HEK293 (cell line): ENCODE measurements at regions not wholly inside any gene's neighbourhood (a gene's known extent, or its start where the extent isn't known, plus 50 kb on each side); places are given as distances from the start of the nearest gene placed in this dataset.

Experiments
- CTCF ChIA-PET: fragments of 350-600 bp; formaldehyde crosslinking; extraction: SDS; loops from one replicate; lab custom pipeline; 2021; ENCODE audit warnings: antibody characterized with exemption; lab: Yijun Ruan, JAX
- POLR2A ChIA-PET: fragments of 300-600 bp; formaldehyde crosslinking; extraction: SDS; loops from one replicate; lab custom pipeline; 2020; ENCODE audit warnings: antibody characterized with exemption, inconsistent platforms; lab: Yijun Ruan, JAX
- H3K27ac ChIP-seq: fragments of 200-500 bp; sonication (Bioruptor generic); 2 replicates; pipeline ENCODE4 v1.5.1; 2014; ENCODE audit warnings: low read depth, low read length, control low read depth, inconsistent platforms; ENCODE audit errors: extremely low read depth
- H3K36me3 ChIP-seq, 2 experiments: fragments of 200-500 bp in 1 of 2; sonication (Bioruptor generic) in 1 of 2; 1 replicate in 1 of 2; 2 replicates in 1 of 2; pipeline ENCODE4 v1.5.1; 2014 to 2017; ENCODE audit warnings: inconsistent platforms in 2 of 2, low read length in 2 of 2; ENCODE audit not compliant: control insufficient read depth in 2 of 2, insufficient read depth in 1 of 2
- H3K4me1 ChIP-seq: fragments of 200-500 bp; sonication (Bioruptor generic); 2 replicates; pipeline ENCODE4 v1.5.1; 2014; ENCODE audit warnings: mild to moderate bottlenecking, low read length, inconsistent platforms; ENCODE audit not compliant: control insufficient read depth, insufficient read depth
- H3K4me3 ChIP-seq: 2 replicates; pipeline ENCODE4 v1.5.1; 2011; ENCODE audit warnings: low read depth, mild to moderate bottlenecking, control low read depth, low read length, moderate library complexity
- H3K9me3 ChIP-seq: fragments of 200-500 bp; sonication (Bioruptor generic); 2 replicates; pipeline ENCODE4 v1.5.1; 2014; ENCODE audit warnings: low read depth, low read length, inconsistent platforms; ENCODE audit not compliant: control insufficient read depth, insufficient read depth
- ATF2 ChIP-seq: fragments of 450-650 bp; formaldehyde crosslinking; IDR thresholded peaks from 2 replicates; pipeline ENCODE4 v1.5.1; 2016; ENCODE audit warnings: missing biosample characterization, missing genetic modification characterization, low read depth
- GLI4 ChIP-seq: fragments of 450-650 bp; formaldehyde crosslinking; IDR thresholded peaks from 2 replicates; pipeline ENCODE4 v1.5.1; 2016; ENCODE audit warnings: missing biosample characterization, missing genetic modification characterization
- KLF7 ChIP-seq: fragments of 450-650 bp; formaldehyde crosslinking; IDR thresholded peaks from 2 replicates; pipeline ENCODE4 v1.5.1; 2016; ENCODE audit warnings: missing biosample characterization, missing genetic modification characterization, borderline replicate concordance
- KLF8 ChIP-seq: fragments of 450-650 bp; formaldehyde crosslinking; IDR thresholded peaks from 2 replicates; pipeline ENCODE4 v1.5.1; 2016; ENCODE audit warnings: missing biosample characterization, missing genetic modification characterization
- SP7 ChIP-seq: fragments of 450-650 bp; formaldehyde crosslinking; IDR thresholded peaks from 2 replicates; pipeline ENCODE4 v1.5.1; 2016; ENCODE audit warnings: missing biosample characterization, missing genetic modification characterization
- TCF7L2 ChIP-seq: IDR thresholded peaks from 2 replicates; pipeline ENCODE4 v1.6.1; 2011; ENCODE audit warnings: low read depth, mild to moderate bottlenecking, inconsistent platforms, low read length, moderate library complexity, borderline replicate concordance
- WT1 ChIP-seq: fragments of 450-650 bp; formaldehyde crosslinking; IDR thresholded peaks from 2 replicates; pipeline ENCODE4 v1.5.1; 2016; ENCODE audit warnings: missing biosample characterization, missing genetic modification characterization
- ZBTB8A ChIP-seq: fragments of 450-650 bp; formaldehyde crosslinking; IDR thresholded peaks from 2 replicates; pipeline ENCODE4 v1.5.1; 2016; ENCODE audit warnings: missing biosample characterization, missing genetic modification characterization
- ZEB2 ChIP-seq: fragments of 450-650 bp; formaldehyde crosslinking; IDR thresholded peaks from 2 replicates; pipeline ENCODE4 v1.5.1; 2016; ENCODE audit warnings: missing biosample characterization, missing genetic modification characterization
- ZNF132 ChIP-seq: fragments of 450-650 bp; formaldehyde crosslinking; IDR thresholded peaks from 2 replicates; pipeline ENCODE4 v1.5.1; 2017; ENCODE audit warnings: missing biosample characterization, missing genetic modification characterization, borderline replicate concordance
- ZNF138 ChIP-seq: fragments of 450-650 bp; formaldehyde crosslinking; IDR thresholded peaks from 2 replicates; pipeline ENCODE4 v1.5.1; 2016; ENCODE audit warnings: missing biosample characterization, missing genetic modification characterization, borderline replicate concordance
- ZNF184 ChIP-seq: fragments of 450-650 bp; IDR thresholded peaks from 2 replicates; pipeline ENCODE4 v1.5.1; 2018; ENCODE audit warnings: missing biosample characterization, mild to moderate bottlenecking, missing genetic modification characterization
- ZNF214 ChIP-seq: fragments of 450-650 bp; formaldehyde crosslinking; IDR thresholded peaks from 2 replicates; pipeline ENCODE4 v1.5.1; 2017; ENCODE audit warnings: missing biosample characterization, mild to moderate bottlenecking, missing genetic modification characterization, borderline replicate concordance
- ZNF311 ChIP-seq: fragments of 450-650 bp; formaldehyde crosslinking; IDR thresholded peaks from 2 replicates; pipeline ENCODE4 v1.5.1; 2017; ENCODE audit warnings: missing biosample characterization, missing genetic modification characterization, borderline replicate concordance
- ZNF37A ChIP-seq: fragments of 450-650 bp; IDR thresholded peaks from 2 replicates; pipeline ENCODE4 v1.5.1; 2018; ENCODE audit warnings: missing biosample characterization, missing genetic modification characterization
- ZNF416 ChIP-seq: fragments of 450-650 bp; formaldehyde crosslinking; IDR thresholded peaks from 2 replicates; pipeline ENCODE4 v1.5.1; 2016; ENCODE audit warnings: missing biosample characterization, missing genetic modification characterization
- ZNF423 ChIP-seq: fragments of 450-650 bp; formaldehyde crosslinking; IDR thresholded peaks from 2 replicates; pipeline ENCODE4 v1.5.1; 2016; ENCODE audit warnings: missing biosample characterization, missing genetic modification characterization
- ZNF501 ChIP-seq: fragments of 450-650 bp; formaldehyde crosslinking; IDR thresholded peaks from 2 replicates; pipeline ENCODE4 v1.5.1; 2016; ENCODE audit warnings: missing biosample characterization, missing genetic modification characterization
- ZNF530 ChIP-seq: fragments of 450-650 bp; formaldehyde crosslinking; IDR thresholded peaks from 2 replicates; pipeline ENCODE4 v1.5.1; 2016; ENCODE audit warnings: low read depth, missing biosample characterization, missing genetic modification characterization
- ZNF654 ChIP-seq: fragments of 450-650 bp; formaldehyde crosslinking; IDR thresholded peaks from 2 replicates; pipeline ENCODE4 v1.5.1; 2016; ENCODE audit warnings: low read depth, missing biosample characterization, missing genetic modification characterization
- ZNF664 ChIP-seq: fragments of 450-650 bp; formaldehyde crosslinking; IDR thresholded peaks from 2 replicates; pipeline ENCODE4 v1.5.1; 2016; ENCODE audit warnings: missing biosample characterization, missing genetic modification characterization
- ZNF701 ChIP-seq: fragments of 450-650 bp; formaldehyde crosslinking; IDR thresholded peaks from 2 replicates; pipeline ENCODE4 v1.5.1; 2016; ENCODE audit warnings: missing biosample characterization, missing genetic modification characterization
- ZNF707 ChIP-seq: fragments of 450-650 bp; formaldehyde crosslinking; IDR thresholded peaks from 2 replicates; pipeline ENCODE4 v1.5.1; 2016; ENCODE audit warnings: missing biosample characterization, missing genetic modification characterization
- ZNF837 ChIP-seq: fragments of 450-650 bp; formaldehyde crosslinking; IDR thresholded peaks from 2 replicates; pipeline ENCODE4 v1.5.1; 2016; ENCODE audit warnings: missing biosample characterization, missing genetic modification characterization
- ZNF843 ChIP-seq: fragments of 450-650 bp; formaldehyde crosslinking; IDR thresholded peaks from 2 replicates; pipeline ENCODE4 v1.5.1; 2016; ENCODE audit warnings: missing biosample characterization, missing genetic modification characterization
- ZSCAN16 ChIP-seq: fragments of 450-650 bp; formaldehyde crosslinking; IDR thresholded peaks from 2 replicates; pipeline ENCODE4 v1.5.1; 2016; ENCODE audit warnings: missing biosample characterization, missing genetic modification characterization
- TF ChIP-seq, protein P1 (sequence below): fragments of 450-650 bp; formaldehyde crosslinking; IDR thresholded peaks from 2 replicates; pipeline ENCODE4 v1.5.1; 2016; ENCODE audit warnings: missing biosample characterization, missing genetic modification characterization
- TF ChIP-seq, protein P2 (sequence below): fragments of 450-650 bp; formaldehyde crosslinking; IDR thresholded peaks from 2 replicates; pipeline ENCODE4 v1.5.1; 2016; ENCODE audit warnings: missing biosample characterization, missing genetic modification characterization
- TF ChIP-seq, protein P3 (sequence below): fragments of 450-650 bp; formaldehyde crosslinking; IDR thresholded peaks from 2 replicates; pipeline ENCODE4 v1.5.1; 2016; ENCODE audit warnings: missing biosample characterization, missing genetic modification characterization

- H3K4me1 ChIP-seq = no peaks in the 10 kb centered on the region
- no peak for TF ChIP-seq ZNF37A (tag by site-specific recombination)
- TF ChIP-seq, protein P1, sequence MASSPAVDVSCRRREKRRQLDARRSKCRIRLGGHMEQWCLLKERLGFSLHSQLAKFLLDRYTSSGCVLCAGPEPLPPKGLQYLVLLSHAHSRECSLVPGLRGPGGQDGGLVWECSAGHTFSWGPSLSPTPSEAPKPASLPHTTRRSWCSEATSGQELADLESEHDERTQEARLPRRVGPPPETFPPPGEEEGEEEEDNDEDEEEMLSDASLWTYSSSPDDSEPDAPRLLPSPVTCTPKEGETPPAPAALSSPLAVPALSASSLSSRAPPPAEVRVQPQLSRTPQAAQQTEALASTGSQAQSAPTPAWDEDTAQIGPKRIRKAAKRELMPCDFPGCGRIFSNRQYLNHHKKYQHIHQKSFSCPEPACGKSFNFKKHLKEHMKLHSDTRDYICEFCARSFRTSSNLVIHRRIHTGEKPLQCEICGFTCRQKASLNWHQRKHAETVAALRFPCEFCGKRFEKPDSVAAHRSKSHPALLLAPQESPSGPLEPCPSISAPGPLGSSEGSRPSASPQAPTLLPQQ (tag by site-specific recombination) = no peak
- TF ChIP-seq ZNF530 (tag by site-specific recombination) = no peak
- TF ChIP-seq WT1 (tag by site-specific recombination) = no peak
- TF ChIP-seq KLF7 (tag by site-specific recombination) = no peak
- no peak for TF ChIP-seq ZNF501 (tag by site-specific recombination)
- TF ChIP-seq, protein P2, sequence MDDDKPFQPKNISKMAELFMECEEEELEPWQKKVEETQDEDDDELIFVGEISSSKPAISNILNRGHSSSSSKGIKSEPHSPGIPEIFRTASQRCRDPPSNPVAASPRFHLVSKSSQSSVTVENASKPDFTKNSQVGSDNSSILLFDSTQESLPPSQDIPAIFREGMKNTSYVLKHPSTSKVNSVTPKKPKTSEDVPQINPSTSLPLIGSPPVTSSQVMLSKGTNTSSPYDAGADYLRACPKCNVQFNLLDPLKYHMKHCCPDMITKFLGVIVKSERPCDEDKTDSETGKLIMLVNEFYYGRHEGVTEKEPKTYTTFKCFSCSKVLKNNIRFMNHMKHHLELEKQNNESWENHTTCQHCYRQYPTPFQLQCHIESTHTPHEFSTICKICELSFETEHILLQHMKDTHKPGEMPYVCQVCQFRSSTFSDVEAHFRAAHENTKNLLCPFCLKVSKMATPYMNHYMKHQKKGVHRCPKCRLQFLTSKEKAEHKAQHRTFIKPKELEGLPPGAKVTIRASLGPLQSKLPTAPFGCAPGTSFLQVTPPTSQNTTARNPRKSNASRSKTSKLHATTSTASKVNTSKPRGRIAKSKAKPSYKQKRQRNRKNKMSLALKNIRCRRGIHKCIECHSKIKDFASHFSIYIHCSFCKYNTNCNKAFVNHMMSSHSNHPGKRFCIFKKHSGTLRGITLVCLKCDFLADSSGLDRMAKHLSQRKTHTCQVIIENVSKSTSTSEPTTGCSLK = no peak
- no peak for TF ChIP-seq ZNF664
- TF ChIP-seq ZBTB8A (tag by site-specific recombination) = no peak
- TF ChIP-seq ZNF707 (tag by site-specific recombination) = no peak
- TF ChIP-seq TCF7L2 = no peak
- no peak for TF ChIP-seq ATF2 (tag by site-specific recombination)
- TF ChIP-seq ZNF843 (tag by site-specific recombination) = no peak
- no peak for TF ChIP-seq KLF8
- TF ChIP-seq ZNF837 (tag by site-specific recombination) = no peak
- TF ChIP-seq ZNF423 (tag by site-specific recombination) = no peak
- H3K9me3 ChIP-seq = no peaks in the 10 kb centered on the region
- ChIA-PET CTCF (interaction anchor here (0.6 kb wide), 1 partner anchor 130 kb away, joined by 3 read pairs; no protein-coding TSS in a partner anchor), POLR2A (interaction anchor here (0.6 kb wide), 1 partner anchor 21 kb away, joined by 6 read pairs; no protein-coding TSS in a partner anchor)
- H3K4me3 ChIP-seq = no peak overlapping the region
- no peaks in the 10 kb centered on the region for H3K36me3 ChIP-seq
- no peak overlapping the region for H3K27ac ChIP-seq
These were observed 109.1 kb upstream of the TNS3 start for GRCh38 chr7:47690902-47691558.

- no peak overlapping the region for H3K27ac ChIP-seq
- no peaks in the 10 kb centered on the region for H3K36me3 ChIP-seq
- no peak overlapping the region for H3K4me3 ChIP-seq
- H3K4me1 ChIP-seq = no peaks in the 10 kb centered on the region
- ChIA-PET POLR2A (no interaction called here), CTCF (interaction anchor here (0.8 to 1.0 kb wide), 2 partner anchors 17 to 423 kb away, joined by 3 read pairs; no protein-coding TSS in a partner anchor)
- H3K9me3 ChIP-seq = no peaks in the 10 kb centered on the region
- TF ChIP-seq ZNF416 (tag by site-specific recombination) (no peak), ZNF701 (tag by site-specific recombination) (no peak), ZNF138 (tag by site-specific recombination) (no peak), ZNF654 (tag by site-specific recombination) (no peak), ZNF132 (tag by site-specific recombination) (no peak), SP7 (no peak), GLI4 (no peak), ZNF423 (tag by site-specific recombination) (no peak), ZEB2 (tag by site-specific recombination) (no peak), ZNF311 (tag by site-specific recombination) (no peak), ZSCAN16 (tag by site-specific recombination) (no peak), ZNF184 (no peak), ZNF214 (no peak)
- TF ChIP-seq, protein P3, sequence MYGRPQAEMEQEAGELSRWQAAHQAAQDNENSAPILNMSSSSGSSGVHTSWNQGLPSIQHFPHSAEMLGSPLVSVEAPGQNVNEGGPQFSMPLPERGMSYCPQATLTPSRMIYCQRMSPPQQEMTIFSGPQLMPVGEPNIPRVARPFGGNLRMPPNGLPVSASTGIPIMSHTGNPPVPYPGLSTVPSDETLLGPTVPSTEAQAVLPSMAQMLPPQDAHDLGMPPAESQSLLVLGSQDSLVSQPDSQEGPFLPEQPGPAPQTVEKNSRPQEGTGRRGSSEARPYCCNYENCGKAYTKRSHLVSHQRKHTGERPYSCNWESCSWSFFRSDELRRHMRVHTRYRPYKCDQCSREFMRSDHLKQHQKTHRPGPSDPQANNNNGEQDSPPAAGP (tag by site-specific recombination) = no peak
These were observed 107.6 kb upstream of the TNS3 start for GRCh38 chr7:47689558-47689957.
